ENCODE measurements at regions not wholly inside any gene's neighbourhood (a gene's known extent, or its start where the extent isn't known, plus 50 kb on each side); places are given as distances from the start of the nearest gene placed in this dataset.

DNA sequence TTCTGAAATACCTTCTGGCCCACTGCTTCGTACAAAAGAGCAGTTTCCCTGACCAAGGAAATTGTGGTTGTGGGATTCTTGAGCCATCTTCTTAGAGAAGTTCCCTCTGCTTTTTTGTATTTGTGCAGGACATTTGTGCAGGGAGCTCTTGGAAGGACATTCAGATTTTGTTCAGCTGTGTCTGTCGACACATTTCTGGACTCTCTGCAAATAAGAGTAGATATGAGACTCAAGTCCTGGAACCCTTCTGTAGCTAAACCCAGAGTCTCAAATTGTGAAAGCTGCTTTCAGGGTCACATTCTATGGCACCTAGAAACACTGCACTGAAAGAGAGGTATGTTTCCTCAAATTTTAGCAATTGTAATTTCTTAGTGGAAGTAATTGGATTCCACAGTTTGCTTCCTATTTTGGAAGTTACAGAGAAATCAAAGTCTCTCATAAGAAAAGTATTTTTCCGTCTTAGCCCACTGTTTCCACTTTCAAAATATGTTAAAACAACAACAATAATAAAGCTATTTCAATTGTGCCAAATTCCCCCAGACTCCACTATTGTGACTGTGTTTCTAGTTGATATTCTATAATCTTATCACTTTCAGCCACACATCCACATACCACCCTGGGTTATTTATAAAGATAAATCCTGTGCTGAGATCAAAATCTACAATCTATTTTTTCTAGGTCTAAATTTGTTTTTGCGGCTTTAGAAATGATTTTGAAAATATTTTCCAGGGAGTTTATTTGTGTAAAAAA is 224.0 kb downstream of the COG6 start:
- Histone ChIP-seq H3K27ac (peak overlapping the region in 1 of 10 donors; percentile 33), H3K36me3 (no peaks in the 10 kb centered on the region), H3K27me3 (no peaks in the 10 kb centered on the region), H3K4me1 (peaks cover 0 to 44% (median 27%) of the 10 kb centered on the region in 9 donors), H3K9me3 (peaks cover 0 to 28% (median 10%) of the 10 kb centered on the region in 11 donors), H3K4me3 (no peak overlapping the region)
- WGBS, 2 donors = 57 to 58% methylated on average over 4 of the region's 4 CpGs
- DNase-seq (no peak), ATAC-seq (peak in 6 of 8 donors; percentile 24 to 79 (median 53))
- intact Hi-C loops (cut with DNase I) = no loop called here
- TF ChIP-seq, protein P1, sequence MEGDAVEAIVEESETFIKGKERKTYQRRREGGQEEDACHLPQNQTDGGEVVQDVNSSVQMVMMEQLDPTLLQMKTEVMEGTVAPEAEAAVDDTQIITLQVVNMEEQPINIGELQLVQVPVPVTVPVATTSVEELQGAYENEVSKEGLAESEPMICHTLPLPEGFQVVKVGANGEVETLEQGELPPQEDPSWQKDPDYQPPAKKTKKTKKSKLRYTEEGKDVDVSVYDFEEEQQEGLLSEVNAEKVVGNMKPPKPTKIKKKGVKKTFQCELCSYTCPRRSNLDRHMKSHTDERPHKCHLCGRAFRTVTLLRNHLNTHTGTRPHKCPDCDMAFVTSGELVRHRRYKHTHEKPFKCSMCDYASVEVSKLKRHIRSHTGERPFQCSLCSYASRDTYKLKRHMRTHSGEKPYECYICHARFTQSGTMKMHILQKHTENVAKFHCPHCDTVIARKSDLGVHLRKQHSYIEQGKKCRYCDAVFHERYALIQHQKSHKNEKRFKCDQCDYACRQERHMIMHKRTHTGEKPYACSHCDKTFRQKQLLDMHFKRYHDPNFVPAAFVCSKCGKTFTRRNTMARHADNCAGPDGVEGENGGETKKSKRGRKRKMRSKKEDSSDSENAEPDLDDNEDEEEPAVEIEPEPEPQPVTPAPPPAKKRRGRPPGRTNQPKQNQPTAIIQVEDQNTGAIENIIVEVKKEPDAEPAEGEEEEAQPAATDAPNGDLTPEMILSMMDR (IDR thresholded peaks at IDR 0.05) = no peak

DNA sequence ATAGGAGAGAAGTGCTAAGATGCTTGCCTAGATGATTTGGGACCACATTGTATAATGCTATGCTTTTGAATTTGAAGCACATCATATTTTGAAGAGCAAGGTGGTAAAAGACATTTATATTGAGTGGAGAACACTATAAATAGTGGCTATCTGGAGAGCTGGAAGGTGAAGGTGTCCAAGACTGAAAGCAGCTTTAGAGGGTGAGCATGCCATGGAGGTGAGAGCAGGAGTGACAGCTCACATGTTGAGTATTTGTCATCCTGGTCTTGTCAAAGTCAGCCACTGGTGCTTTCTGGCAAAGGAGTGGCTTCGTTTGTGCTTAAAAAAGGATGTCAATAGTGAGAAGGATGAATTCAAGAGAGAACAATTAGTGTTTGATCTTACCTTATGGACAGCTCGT is 225.9 kb downstream of the COG6 start:
- Histone ChIP-seq H3K27me3 (no peaks in the 10 kb centered on the region), H3K9me3 (peaks cover 0 to 43% (median 11%) of the 10 kb centered on the region in 11 donors), H3K4me1 (peaks cover 0 to 24% (median 14%) of the 10 kb centered on the region in 9 donors), H3K4me3 (no peak overlapping the region), H3K36me3 (no peaks in the 10 kb centered on the region), H3K27ac (no peak overlapping the region)
- intact Hi-C loops (cut with DNase I) = no loop called here
- WGBS, 2 donors = 33 to 54% methylated on average over 2 of the region's 2 CpGs
- peak in 2 of 8 donors; percentile 44 to 84 for ATAC-seq
- TF ChIP-seq, protein P1 (IDR thresholded peaks at IDR 0.05) = no peak
- DNase-seq = no peak

DNA sequence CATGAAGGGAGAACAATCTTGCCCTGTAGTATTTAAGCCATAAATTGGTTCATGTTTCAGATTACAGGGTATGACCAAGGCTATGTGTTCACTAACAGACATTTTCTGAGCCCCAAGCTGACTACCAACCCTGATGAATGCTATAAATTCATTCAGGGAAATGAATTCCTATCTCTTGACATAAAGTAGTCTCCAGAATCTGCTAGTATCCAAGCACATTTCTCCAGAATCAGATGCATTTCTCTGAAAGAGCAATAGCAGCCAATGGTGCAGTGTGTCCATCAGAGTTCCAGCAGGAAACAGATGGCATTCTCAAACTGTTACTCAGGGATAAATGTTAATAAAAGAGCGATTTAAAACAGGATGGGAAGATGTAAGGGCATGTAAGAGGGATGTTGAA is 226.4 kb downstream of the COG6 start:
- no peak overlapping the region for H3K27ac ChIP-seq
- no peak overlapping the region for H3K4me3 ChIP-seq
- H3K36me3 ChIP-seq = no peaks in the 10 kb centered on the region
- H3K9me3 ChIP-seq = peaks cover 0 to 43% (median 11%) of the 10 kb centered on the region in 11 donors
- ATAC-seq = no peak
- TF ChIP-seq, protein P1 (IDR thresholded peaks at IDR 0.05) = no peak
- H3K4me1 ChIP-seq = peaks cover 0 to 22% (median 11%) of the 10 kb centered on the region in 9 donors
- intact Hi-C loops (cut with DNase I) = no loop called here
- WGBS, 2 donors = 50% methylated on average over 1 of the region's 1 CpG
- DNase-seq = no peak
- no peaks in the 10 kb centered on the region for H3K27me3 ChIP-seq

DNA sequence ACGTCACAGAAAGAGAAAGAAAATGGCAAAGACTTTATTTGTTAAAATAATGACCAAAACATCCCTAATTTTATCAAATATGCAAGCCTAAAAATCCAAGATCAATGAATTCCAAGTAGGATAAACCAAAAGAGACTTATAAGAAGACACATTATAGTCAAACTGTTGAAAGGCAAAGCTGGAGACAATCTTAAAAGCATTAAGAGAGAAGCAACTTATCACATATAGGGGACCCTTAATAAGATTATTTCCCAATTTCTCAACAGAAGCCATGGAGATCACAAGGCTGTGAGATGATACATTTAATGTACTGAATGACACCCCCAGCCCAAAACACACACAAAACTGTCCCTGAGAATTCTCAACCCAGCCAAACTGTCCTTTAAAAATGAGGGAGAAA is 228.7 kb downstream of the COG6 start:
- no peaks in the 10 kb centered on the region for H3K36me3 ChIP-seq
- TF ChIP-seq, protein P1 (IDR thresholded peaks at IDR 0.05) = no peak
- DNase-seq (no peak), ATAC-seq (no peak)
- WGBS, 2 donors = 0 to 96% methylated on average over 1 of the region's 1 CpG
- peaks cover 0 to 43% (median 11%) of the 10 kb centered on the region in 11 donors for H3K9me3 ChIP-seq
- no peak overlapping the region for H3K27ac ChIP-seq
- H3K4me1 ChIP-seq = peaks cover 0 to 14% (median 3%) of the 10 kb centered on the region in 9 donors
- no peak overlapping the region for H3K4me3 ChIP-seq
- intact Hi-C loops (cut with DNase I) = no loop called here
- no peaks in the 10 kb centered on the region for H3K27me3 ChIP-seq

All from heart right ventricle (tissue), 16 donors.